Osteocyte (in vitro differentiated cells): ENCODE measurements at regions not wholly inside any gene's neighbourhood (a gene's known extent, or its start where the extent isn't known, plus 50 kb on each side); places are given as distances from the start of the nearest gene placed in this dataset.

ENCODE experiments used
- DNase-seq: peaks from one replicate; pipeline ENCODE4 v3.0.0; 2021; ENCODE audit warnings: mixed read lengths; ENCODE audit not compliant: unreplicated experiment; ENCODE audit errors: extremely low spot score
- H3K27ac Mint-ChIP-seq: one replicate; pipeline ENCODE4 v1.8.0; 2021; ENCODE audit warnings: mild to moderate bottlenecking, mixed read lengths; ENCODE audit not compliant: unreplicated experiment
- H3K27me3 Mint-ChIP-seq: one replicate; pipeline ENCODE4 v1.8.0; 2021; ENCODE audit warnings: mixed read lengths; ENCODE audit not compliant: unreplicated experiment
- H3K36me3 Mint-ChIP-seq: one replicate; pipeline ENCODE4 v1.8.0; 2021; ENCODE audit warnings: mixed read lengths; ENCODE audit not compliant: unreplicated experiment
- H3K4me1 Mint-ChIP-seq: one replicate; pipeline ENCODE4 v1.8.0; 2021; ENCODE audit warnings: mixed read lengths; ENCODE audit not compliant: unreplicated experiment
- H3K4me3 Mint-ChIP-seq: one replicate; pipeline ENCODE4 v1.8.0; 2021; ENCODE audit warnings: mild to moderate bottlenecking, moderate library complexity, mixed read lengths; ENCODE audit not compliant: unreplicated experiment
- H3K9me3 Mint-ChIP-seq: one replicate; pipeline ENCODE4 v1.8.0; 2021; ENCODE audit warnings: mixed read lengths; ENCODE audit not compliant: unreplicated experiment
- CTCF ChIP-seq: fragments of 200-600 bp; sonication (generic); IDR thresholded peaks from 2 replicates; pipeline ENCODE4 v1.5.0; 2021; ENCODE audit warnings: antibody characterized with exemption, mild to moderate bottlenecking, moderate library complexity

GRCh38 chr2:18651842-18652774 is 62.7 kb upstream of the NT5C1B start:
- Mint-ChIP-seq H3K9me3 (no peaks in the 10 kb centered on the region), H3K4me1 (peaks cover 12% of the 10 kb centered on the region), H3K36me3 (no peaks in the 10 kb centered on the region), H3K27me3 (no peaks in the 10 kb centered on the region), H3K27ac (peak overlapping the region; percentile 25), H3K4me3 (no peak overlapping the region)
- no peak for TF ChIP-seq CTCF
- DNase-seq = no peak

GRCh38 chr2:18650221-18650620 is 60.9 kb upstream of the NT5C1B start:
- peaks cover 12% of the 10 kb centered on the region for H3K4me1 Mint-ChIP-seq
- H3K27ac Mint-ChIP-seq = no peak overlapping the region
- no peaks in the 10 kb centered on the region for H3K36me3 Mint-ChIP-seq
- TF ChIP-seq CTCF = no peak
- H3K4me3 Mint-ChIP-seq = no peak overlapping the region
- no peak for DNase-seq
- no peaks in the 10 kb centered on the region for H3K27me3 Mint-ChIP-seq
- no peaks in the 10 kb centered on the region for H3K9me3 Mint-ChIP-seq

- no peak for TF ChIP-seq CTCF
- no peaks in the 10 kb centered on the region for H3K36me3 Mint-ChIP-seq
- DNase-seq = no peak
- H3K4me1 Mint-ChIP-seq = peaks cover 12% of the 10 kb centered on the region
- H3K27ac Mint-ChIP-seq = no peak overlapping the region
- no peaks in the 10 kb centered on the region for H3K9me3 Mint-ChIP-seq
- no peak overlapping the region for H3K4me3 Mint-ChIP-seq
- no peaks in the 10 kb centered on the region for H3K27me3 Mint-ChIP-seq
Observed at GRCh38 chr2:18649502-18650135, 60.2 kb upstream of the NT5C1B start.

GRCh38 chr2:18648161-18648560 is 58.8 kb upstream of the NT5C1B start:
- Mint-ChIP-seq H3K27ac (no peak overlapping the region), H3K9me3 (no peaks in the 10 kb centered on the region), H3K4me3 (no peak overlapping the region), H3K36me3 (no peaks in the 10 kb centered on the region), H3K27me3 (no peaks in the 10 kb centered on the region), H3K4me1 (peaks cover 12% of the 10 kb centered on the region)
- TF ChIP-seq CTCF = no peak
- no peak for DNase-seq

- Mint-ChIP-seq H3K4me3 (no peak overlapping the region), H3K4me1 (peaks cover 11% of the 10 kb centered on the region), H3K36me3 (no peaks in the 10 kb centered on the region), H3K27ac (no peak overlapping the region), H3K9me3 (no peaks in the 10 kb centered on the region), H3K27me3 (no peaks in the 10 kb centered on the region)
- TF ChIP-seq CTCF = no peak
- DNase-seq = no peak
Observed at GRCh38 chr2:18647731-18648130, 58.4 kb upstream of the NT5C1B start.
